Upper lobe of left lung (tissue), 6 donors: ENCODE measurements at regions not wholly inside any gene's neighbourhood (a gene's known extent, or its start where the extent isn't known, plus 50 kb on each side); places are given as distances from the start of the nearest gene placed in this dataset.

Experiments used
- ATAC-seq, 2 donors: fragments of 200-7000 bp; cut with Tn5 transposase; one replicate each; pipeline ENCODE4 v1.9.1; 2022; ENCODE audit warnings: mild to moderate bottlenecking in 2 of 2, moderate library complexity in 2 of 2; ENCODE audit not compliant: low FRiP score in 2 of 2
- DNase-seq, 2 donors: peaks; one replicate each; pipeline ENCODE4 v3.0.0-alpha.2; 2019 to 2020
- H3K27ac ChIP-seq, 4 donors: fragments of 200-600 bp; sonication (generic); one replicate each; pipeline ENCODE4 v1.5.1; 2016 to 2019
- H3K27me3 ChIP-seq, 4 donors: fragments of 200-600 bp; sonication (generic); one replicate each; pipeline ENCODE4 v1.5.1; 2017 to 2019
- H3K36me3 ChIP-seq, 4 donors: fragments of 200-600 bp; sonication (generic); one replicate each; pipeline ENCODE4 v1.5.1; 2016 to 2019
- H3K4me1 ChIP-seq, 4 donors: fragments of 200-600 bp; sonication (generic); one replicate each; pipeline ENCODE4 v1.5.1; 2018 to 2019
- H3K4me3 ChIP-seq, 4 donors: fragments of 200-600 bp; sonication (generic); one replicate each; pipeline ENCODE4 v1.5.1; 2017 to 2019; ENCODE audit warnings: mild to moderate bottlenecking in 2 of 4, moderate library complexity in 1 of 4
- H3K9me3 ChIP-seq, 4 donors: fragments of 200-600 bp; sonication (generic); one replicate each; pipeline ENCODE4 v1.5.1; 2018 to 2019
- CTCF ChIP-seq, 6 experiments: fragments of 450-650 bp in 4 of 6; fragments of 200-600 bp in 2 of 6; sonication (generic) in 2 of 6; IDR thresholded peaks; one replicate each; pipeline ENCODE4 v1.5.1; 2016 to 2019; ENCODE audit warnings: antibody characterized with exemption in 6 of 6
- EP300 ChIP-seq, 4 donors: sonication (generic); formaldehyde crosslinking; IDR thresholded peaks; one replicate each; pipeline ENCODE4 v1.5.1; 2017; ENCODE audit warnings: antibody characterized with exemption in 4 of 4, control low read depth in 2 of 4
- POLR2A ChIP-seq, 4 donors: fragments of 450-650 bp; IDR thresholded peaks; one replicate each; pipeline ENCODE4 v1.5.1; 2016 to 2017; ENCODE audit warnings: antibody characterized with exemption in 4 of 4, mild to moderate bottlenecking in 2 of 4
- POLR2AphosphoS5 ChIP-seq, 2 donors: sonication (generic); formaldehyde crosslinking; IDR thresholded peaks; one replicate each; pipeline ENCODE4 v1.5.1; 2017; ENCODE audit warnings: antibody characterized with exemption in 2 of 2
- WGBS, 2 donors: methylation state at CpG; one replicate each; pipeline ENCODE4 v1.1.5; 2017 to 2018; 5-methylcytosine and 5-hydroxymethylcytosine counted together
- donor health status: DM: no; HTN: no; CAD: no; lungs with moderate emphysema.
- donor health status: DM: no; HTN: yes; CAD: no; lungs with severe emphysema.

- TF ChIP-seq POLR2A (IDR thresholded peaks at IDR 0.05), result no peak
- TF ChIP-seq CTCF (IDR thresholded peaks at IDR 0.05), result no peak
- TF ChIP-seq EP300 (IDR thresholded peaks at IDR 0.05), result no peak
- no peaks in the 10 kb centered on the region for H3K36me3 ChIP-seq
- H3K4me1 ChIP-seq, result no peaks in the 10 kb centered on the region
- no peak overlapping the region for H3K27ac ChIP-seq
- H3K27me3 ChIP-seq, result no peaks in the 10 kb centered on the region
- DNase-seq (no peak), ATAC-seq (no peak)
- peaks cover 0 to 6% (median 2%) of the 10 kb centered on the region in 4 donors for H3K9me3 ChIP-seq
- no peak overlapping the region for H3K4me3 ChIP-seq
These were observed 174.9 kb downstream of the NAA11 start for GRCh38 chr4:79150820-79151416.

GRCh38 chr4:79148369-79148768 lies 177.5 kb downstream of the NAA11 start:
- 86 to 87% methylated on average over 2 of the region's 2 CpGs for WGBS, 2 donors
- no peaks in the 10 kb centered on the region for H3K36me3 ChIP-seq
- TF ChIP-seq POLR2A (IDR thresholded peaks at IDR 0.05), result no peak
- TF ChIP-seq CTCF (IDR thresholded peaks at IDR 0.05), result no peak
- no peak for TF ChIP-seq EP300 (IDR thresholded peaks at IDR 0.05)
- TF ChIP-seq POLR2AphosphoS5 (IDR thresholded peaks at IDR 0.05), result no peak
- ATAC-seq (no peak), DNase-seq (no peak)
- peaks cover 0 to 11% (median 6%) of the 10 kb centered on the region in 4 donors for H3K9me3 ChIP-seq
- no peaks in the 10 kb centered on the region for H3K27me3 ChIP-seq
- H3K4me3 ChIP-seq, result no peak overlapping the region
- no peaks in the 10 kb centered on the region for H3K4me1 ChIP-seq
- no peak overlapping the region for H3K27ac ChIP-seq

GRCh38 chr4:79147251-79147650 lies 178.6 kb downstream of the NAA11 start:
- H3K27ac ChIP-seq, result no peak overlapping the region
- no peaks in the 10 kb centered on the region for H3K36me3 ChIP-seq
- ATAC-seq (no peak), DNase-seq (no peak)
- H3K4me3 ChIP-seq, result no peak overlapping the region
- H3K9me3 ChIP-seq, result peaks cover 0 to 11% (median 6%) of the 10 kb centered on the region in 4 donors
- no peaks in the 10 kb centered on the region for H3K27me3 ChIP-seq
- H3K4me1 ChIP-seq, result no peaks in the 10 kb centered on the region
- WGBS, 2 donors, result 83 to 88% methylated on average over 1 of the region's 1 CpG
- no peak for TF ChIP-seq POLR2AphosphoS5 (IDR thresholded peaks at IDR 0.05)
- TF ChIP-seq EP300 (IDR thresholded peaks at IDR 0.05), result no peak
- no peak for TF ChIP-seq CTCF (IDR thresholded peaks at IDR 0.05)
- TF ChIP-seq POLR2A (IDR thresholded peaks at IDR 0.05), result no peak

GRCh38 chr4:79141530-79141929 lies 184.3 kb downstream of the NAA11 start:
- 24 to 38% methylated on average over 3 of the region's 3 CpGs for WGBS, 2 donors
- Histone ChIP-seq H3K9me3 (peaks cover 0 to 7% (median 3%) of the 10 kb centered on the region in 4 donors), H3K27me3 (no peaks in the 10 kb centered on the region), H3K4me3 (no peak overlapping the region), H3K36me3 (no peaks in the 10 kb centered on the region), H3K27ac (no peak overlapping the region), H3K4me1 (no peaks in the 10 kb centered on the region)
- TF ChIP-seq POLR2AphosphoS5 (IDR thresholded peaks at IDR 0.05) (no peak), CTCF (IDR thresholded peaks at IDR 0.05) (no peak)
- ATAC-seq (no peak), DNase-seq (no peak)

- H3K4me1 ChIP-seq, result no peaks in the 10 kb centered on the region
- no peak for DNase-seq
- no peak for ATAC-seq
These were observed 191.1 kb downstream of the NAA11 start for GRCh38 chr4:79134767-79135166.

More at GRCh38 chr4:79134767-79135166, 191.1 kb downstream of the NAA11 start:
- no peak overlapping the region for H3K4me3 ChIP-seq
- no peaks in the 10 kb centered on the region for H3K36me3 ChIP-seq
- no peak overlapping the region for H3K27ac ChIP-seq
- TF ChIP-seq POLR2AphosphoS5 (IDR thresholded peaks at IDR 0.05) (no peak), POLR2A (IDR thresholded peaks at IDR 0.05) (no peak), CTCF (IDR thresholded peaks at IDR 0.05) (no peak), EP300 (IDR thresholded peaks at IDR 0.05) (no peak)
- H3K27me3 ChIP-seq, result no peaks in the 10 kb centered on the region
- H3K9me3 ChIP-seq, result no peaks in the 10 kb centered on the region
